GM11168 (cell line): ENCODE measurements at regions not wholly inside any gene's neighbourhood (a gene's known extent, or its start where the extent isn't known, plus 50 kb on each side); places are given as distances from the start of the nearest gene placed in this dataset.

Experiments used
- in situ Hi-C: fragments of 300-500 bp; cut with MboI; formaldehyde crosslinking; loops from one replicate; pipeline ENCODE4 v1.12.0; 2022; ENCODE audit warnings: low sequenced_read_pairs; ENCODE audit not compliant: unreplicated experiment

DNA sequence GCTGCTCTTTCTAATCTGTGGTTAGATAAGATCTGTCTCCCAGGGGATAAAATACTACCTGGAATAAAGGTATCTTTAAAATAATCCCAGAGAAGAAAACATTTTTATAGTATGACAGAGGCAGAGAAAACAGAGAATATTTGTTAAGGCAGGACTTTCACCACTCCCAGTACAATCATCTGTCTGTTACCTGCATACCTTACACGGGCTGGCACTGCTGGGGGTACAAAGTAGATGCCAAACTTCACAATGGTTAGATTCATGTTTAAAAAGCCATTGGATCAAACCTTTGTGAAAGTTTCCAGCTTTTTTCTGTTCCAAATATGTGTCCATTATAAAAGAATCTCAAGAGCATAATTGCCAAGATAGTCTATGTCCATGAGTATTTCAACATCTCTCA is 273.6 kb upstream of the BTG1 start:
- in situ Hi-C loops, result loop anchor here (25.0 kb wide), 2 partner anchors 607 to 1032 kb away; no protein-coding TSS in a partner anchor

DNA sequence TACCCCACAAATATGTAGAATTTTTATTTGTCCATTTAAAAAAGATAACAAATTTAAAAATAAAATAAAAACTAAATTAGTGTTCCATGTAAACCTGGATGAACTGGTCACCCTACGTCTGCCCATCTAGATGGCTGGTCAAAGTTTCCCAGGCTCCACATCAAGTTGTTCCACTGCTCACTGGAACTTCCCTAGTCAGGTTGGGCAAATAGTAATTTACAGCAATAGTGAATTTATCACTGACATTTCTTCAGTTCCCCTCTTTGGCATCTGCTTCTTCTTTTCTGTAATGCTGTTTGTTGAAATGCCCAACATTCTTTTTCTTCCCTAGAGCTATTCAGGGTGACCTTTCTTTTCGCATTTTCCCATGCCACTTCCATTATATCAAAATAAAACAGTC is 272.7 kb upstream of the BTG1 start:
- in situ Hi-C loops, result loop anchor here (25.0 kb wide), 2 partner anchors 606 to 1031 kb away; no protein-coding TSS in a partner anchor

DNA sequence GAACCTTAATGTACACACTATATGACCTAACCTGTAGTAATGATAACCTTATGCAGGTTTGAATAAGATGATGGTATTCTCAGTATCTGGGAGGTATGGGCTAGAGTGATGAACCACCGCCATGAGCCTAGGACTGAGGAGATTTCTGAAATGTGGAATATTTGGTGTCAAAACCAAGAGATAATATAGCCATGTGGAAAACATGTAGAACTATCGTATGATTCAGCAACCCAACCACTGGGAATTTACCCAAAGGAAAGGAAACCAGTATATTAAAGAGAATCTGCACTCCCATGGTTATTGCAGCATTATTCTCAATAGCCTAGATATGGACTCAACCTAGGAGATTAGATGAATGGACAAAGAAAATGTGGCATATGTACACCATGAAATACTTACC is 271.7 kb upstream of the BTG1 start:
- in situ Hi-C loops, result loop anchor here (25.0 kb wide), 2 partner anchors 605 to 1030 kb away; no protein-coding TSS in a partner anchor

DNA sequence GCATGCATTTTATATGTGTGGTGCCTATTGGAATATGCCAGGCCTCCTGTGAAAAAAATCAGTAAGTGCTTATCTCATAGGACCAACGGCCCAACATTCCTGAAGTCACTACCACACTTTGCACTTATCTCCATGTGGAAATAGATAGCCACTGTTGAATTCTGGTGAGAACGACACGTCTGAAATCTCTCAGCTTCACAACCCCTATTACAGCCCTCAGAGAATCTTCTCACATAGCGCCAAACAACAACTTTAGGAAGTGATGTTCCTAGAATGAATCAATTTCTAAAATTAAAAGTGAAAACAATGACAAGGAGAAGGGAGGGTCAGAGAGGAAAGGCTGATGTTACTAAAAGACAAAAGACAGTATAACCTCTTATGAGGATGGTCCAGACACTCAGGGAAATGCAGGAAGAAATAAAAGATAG is 270.8 kb upstream of the BTG1 start:
- in situ Hi-C loops, result loop anchor here (25.0 kb wide), 2 partner anchors 604 to 1029 kb away; no protein-coding TSS in a partner anchor

DNA sequence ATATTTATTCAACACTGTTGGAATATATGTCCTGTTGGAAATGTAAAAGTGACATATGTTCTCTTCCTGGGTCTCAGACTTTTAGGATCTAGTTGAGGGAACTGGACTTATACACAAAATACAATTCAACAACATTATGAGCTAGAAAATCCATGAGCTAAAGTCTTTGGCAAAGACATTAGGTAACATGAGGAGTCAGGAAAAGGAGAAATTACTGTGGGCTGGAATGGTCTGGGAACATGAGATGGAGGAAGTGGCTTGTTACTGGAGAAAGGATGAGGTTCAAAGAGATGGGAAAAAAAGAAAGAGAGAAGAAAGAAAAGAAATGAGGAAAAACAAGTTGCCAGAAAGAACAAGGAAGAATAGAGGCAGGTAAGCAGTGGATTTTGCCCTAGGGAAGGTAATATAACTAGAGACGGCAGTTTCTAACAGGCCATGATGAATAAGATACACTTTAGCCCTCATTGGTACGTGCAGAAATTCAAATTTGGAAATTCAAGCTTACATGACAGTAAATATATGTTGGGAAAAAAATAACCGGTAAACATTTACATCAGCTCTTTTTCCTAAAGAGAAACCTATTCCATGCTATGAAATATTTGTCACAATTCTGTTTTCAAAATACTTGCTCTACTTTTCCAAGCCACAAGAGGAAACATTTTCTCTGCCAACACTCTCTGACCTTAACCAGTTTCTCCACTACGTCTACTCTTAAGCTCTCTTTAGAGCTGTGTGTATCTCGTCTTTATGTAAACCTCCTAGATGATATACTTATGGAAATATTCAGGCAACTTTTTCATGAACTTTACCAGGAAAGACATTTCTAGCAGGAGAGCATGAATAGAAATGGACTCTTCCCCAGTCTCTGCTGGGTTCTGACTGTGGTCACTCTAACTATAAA is 268.8 kb upstream of the BTG1 start:
- in situ Hi-C loops, result loop anchor here (25.0 kb wide), 2 partner anchors 602 to 1027 kb away; no protein-coding TSS in a partner anchor

DNA sequence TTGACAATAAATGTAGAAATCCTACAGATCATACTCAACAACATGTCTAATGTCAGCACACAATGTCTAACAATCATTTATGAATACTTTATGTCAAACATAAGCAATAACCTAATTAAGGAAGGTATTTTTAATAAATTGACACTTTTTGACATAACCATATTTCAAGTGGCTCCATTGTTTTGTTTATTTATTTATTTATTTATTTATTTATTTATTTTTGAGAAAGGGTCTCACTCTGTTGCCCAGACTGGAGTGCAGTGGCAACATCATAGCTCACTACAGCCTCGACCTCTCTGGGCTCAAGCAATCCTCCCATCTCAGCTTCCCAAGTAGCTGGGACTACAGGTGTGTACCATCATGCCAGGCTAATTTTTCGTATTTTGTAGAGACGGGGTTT is 267.6 kb upstream of the BTG1 start:
- in situ Hi-C loops, result loop anchor here (25.0 kb wide), 2 partner anchors 601 to 1026 kb away; no protein-coding TSS in a partner anchor

DNA sequence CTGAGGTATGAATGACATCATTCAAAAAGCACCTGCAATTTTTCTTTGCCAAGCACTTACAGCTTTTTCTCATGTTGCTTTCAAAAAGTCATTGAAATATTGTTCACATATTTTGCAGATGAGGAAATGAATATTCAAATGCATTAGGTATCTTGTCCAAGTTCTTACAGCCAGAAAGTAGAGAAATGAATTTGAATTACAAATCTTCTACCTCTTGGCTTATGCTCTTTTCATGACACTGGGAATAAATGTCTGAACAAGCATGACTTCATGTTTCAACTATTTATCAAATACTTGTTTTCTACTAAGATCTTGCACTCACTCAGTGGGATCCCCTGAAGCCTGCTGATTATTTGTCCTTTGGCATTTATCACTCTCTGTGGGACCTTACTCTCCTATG is 267.2 kb upstream of the BTG1 start:
- in situ Hi-C loops, result loop anchor here (25.0 kb wide), 2 partner anchors 601 to 1026 kb away; no protein-coding TSS in a partner anchor

DNA sequence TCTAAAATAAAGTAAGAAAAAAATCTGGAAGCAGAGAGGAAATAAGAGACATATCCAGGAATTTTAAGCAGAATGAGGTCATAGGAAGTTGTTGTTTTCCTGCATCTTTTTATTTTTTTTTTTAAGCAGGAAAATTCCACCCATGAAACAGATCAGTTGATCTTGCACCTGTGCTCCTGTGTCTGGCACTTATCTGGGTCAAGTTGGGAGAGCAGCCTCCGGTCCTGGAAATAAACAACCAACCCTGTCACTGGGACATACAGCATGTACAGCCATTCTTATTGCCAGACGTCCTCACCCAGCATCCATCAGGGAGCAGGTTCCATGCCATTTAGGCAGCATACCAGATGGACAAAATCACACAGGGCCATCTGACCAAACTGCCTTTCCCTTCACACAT is 266.0 kb upstream of the BTG1 start:
- in situ Hi-C loops, result loop anchor here (25.0 kb wide), 2 partner anchors 599 to 1024 kb away; no protein-coding TSS in a partner anchor

DNA sequence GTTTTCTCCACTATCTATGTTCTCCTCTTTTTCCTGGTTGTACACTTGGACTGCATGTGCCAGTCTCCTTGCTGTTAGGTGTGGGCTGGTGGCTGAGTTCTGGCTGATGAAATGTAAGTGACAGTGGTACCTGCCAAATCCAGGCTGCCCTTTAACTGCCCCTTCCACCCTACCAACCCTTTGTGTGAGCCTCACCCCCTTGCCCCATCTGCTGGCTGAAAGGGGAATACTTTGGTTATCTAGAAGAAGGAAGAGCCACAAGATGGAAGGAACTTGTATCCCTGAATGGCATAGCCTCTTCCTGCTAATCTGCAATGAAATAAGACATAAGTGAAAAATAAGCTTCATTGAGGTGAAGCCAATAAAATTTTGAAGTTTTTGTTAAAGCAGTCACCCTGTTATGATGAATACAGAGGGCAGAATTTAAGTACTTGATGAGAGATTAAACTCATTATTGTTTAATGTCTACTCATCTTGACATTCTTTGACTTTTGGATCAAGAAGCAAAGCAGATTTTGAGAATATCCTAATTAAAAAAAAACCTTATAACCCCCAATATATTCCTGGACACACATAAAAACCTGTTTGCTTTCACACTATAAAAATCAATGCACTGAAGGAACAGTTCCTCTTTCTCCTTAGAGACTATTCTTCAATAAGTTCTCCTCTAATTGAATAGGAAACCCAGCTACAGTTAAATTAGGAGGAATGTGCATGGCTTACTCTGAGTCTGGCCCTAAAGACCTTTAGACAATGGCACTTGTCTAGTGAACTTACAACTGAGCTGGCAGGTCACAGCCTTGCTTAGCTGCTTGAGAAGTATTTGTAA is 262.6 kb upstream of the BTG1 start:
- in situ Hi-C loops, result loop anchor here (25.0 kb wide), 2 partner anchors 596 to 1021 kb away; no protein-coding TSS in a partner anchor

DNA sequence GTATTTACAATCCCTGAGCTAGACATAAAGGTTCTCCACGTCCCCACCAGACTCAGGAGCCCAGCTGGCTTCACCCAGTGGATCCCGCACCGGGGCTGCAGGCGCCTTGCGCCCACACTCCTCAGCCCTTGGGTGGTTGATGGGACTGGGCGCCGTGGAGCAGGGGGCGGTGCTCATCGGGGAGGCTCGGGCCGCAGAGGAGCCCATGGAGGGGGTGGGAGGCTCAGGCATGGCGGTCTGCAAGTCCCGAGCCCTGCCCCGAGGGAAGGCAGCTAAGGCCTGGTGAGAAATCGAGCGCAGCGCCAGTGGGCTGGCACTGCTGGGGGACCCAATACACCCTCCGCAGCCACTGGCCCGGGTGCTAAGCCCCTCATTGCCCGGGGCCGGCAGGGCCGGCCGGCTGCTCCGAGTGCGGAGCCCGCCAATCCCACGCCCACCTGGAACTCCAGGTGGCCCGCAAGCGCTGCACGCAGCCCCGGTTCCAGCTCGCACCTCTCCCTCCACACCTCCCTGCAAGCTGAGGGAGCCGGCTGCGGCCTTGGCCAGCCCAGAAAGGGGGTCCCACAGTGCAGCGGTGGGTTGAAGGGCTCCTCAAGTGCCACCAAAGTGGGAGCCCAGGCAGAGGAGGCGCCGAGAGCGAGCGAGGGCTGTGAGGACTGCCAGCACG is 260.9 kb upstream of the BTG1 start:
- in situ Hi-C loops, result loop anchor here (25.0 kb wide), 2 partner anchors 594 to 1019 kb away; no protein-coding TSS in a partner anchor

DNA sequence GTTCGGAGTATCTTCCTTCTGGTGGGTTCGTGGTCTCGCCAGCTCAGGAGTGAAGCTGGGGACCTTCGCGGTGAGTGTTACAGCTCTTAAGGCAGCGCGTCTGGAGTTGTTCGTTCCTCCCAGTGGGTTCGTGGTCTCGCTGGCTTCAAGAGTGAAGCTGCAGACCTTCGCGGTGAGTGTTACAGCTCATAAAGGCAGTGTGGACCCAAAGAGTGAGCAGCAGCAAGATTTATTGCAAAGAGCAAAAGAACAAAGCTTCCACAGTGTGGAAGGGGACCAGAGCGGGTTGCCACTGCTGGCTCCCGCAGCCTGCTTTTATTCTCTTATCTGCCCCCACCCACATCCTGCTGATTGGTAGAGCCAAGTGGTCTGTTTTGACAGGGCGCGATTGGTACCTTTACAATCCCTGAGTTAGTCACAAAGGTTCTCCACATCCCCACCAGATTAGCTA is 260.2 kb upstream of the BTG1 start:
- in situ Hi-C loops, result loop anchor here (25.0 kb wide), 2 partner anchors 594 to 1019 kb away; no protein-coding TSS in a partner anchor

DNA sequence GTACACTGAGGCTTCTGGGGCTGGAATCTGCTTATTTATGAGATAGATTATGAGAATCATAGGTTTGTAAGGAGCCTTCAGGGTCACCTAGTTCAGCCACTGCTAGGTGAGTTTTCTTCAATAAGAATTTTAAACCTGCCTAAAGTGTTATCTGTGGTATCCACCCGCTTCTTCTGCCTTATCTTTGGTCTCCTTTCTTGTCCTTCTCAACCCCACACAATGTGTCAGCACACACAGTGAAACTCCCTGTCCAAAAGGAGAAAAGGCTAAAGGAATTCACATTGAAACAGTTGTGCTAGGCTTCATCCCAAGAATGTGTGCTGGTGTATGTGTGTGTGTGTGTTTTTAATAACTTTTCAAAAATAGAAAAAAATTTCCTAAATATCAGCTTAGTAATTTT is 259.3 kb upstream of the BTG1 start:
- in situ Hi-C loops, result loop anchor here (25.0 kb wide), 2 partner anchors 593 to 1018 kb away; no protein-coding TSS in a partner anchor

DNA sequence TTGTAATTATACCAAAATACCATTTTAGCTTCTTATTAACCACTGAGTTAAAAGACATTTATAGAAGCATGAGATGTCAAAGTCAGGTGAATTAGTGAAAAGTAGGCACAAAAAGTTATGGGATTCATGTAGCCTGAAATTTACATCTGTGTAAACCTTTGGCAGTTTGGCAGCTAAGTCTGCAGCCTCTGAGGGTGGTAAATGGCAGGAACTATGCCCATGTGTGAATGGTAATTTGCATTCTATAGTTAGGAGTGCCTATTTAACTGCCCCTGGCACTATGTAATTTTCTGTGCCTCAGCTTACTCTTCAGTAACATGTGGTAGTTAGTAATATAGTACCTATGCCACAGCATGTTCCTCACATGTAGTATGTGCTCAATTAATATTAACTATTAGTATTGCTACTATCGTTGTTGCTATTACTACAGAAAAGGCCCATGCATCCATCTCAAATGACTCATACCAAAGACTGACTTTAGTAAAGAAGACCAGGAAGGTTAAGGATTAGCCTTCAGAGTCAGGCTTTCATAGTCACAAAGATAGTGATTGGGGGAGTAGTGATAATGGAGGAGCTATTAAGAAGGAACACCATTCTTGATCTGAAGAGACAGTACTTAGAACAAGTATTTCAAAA is 258.7 kb upstream of the BTG1 start:
- in situ Hi-C loops, result loop anchor here (25.0 kb wide), 2 partner anchors 592 to 1017 kb away; no protein-coding TSS in a partner anchor

DNA sequence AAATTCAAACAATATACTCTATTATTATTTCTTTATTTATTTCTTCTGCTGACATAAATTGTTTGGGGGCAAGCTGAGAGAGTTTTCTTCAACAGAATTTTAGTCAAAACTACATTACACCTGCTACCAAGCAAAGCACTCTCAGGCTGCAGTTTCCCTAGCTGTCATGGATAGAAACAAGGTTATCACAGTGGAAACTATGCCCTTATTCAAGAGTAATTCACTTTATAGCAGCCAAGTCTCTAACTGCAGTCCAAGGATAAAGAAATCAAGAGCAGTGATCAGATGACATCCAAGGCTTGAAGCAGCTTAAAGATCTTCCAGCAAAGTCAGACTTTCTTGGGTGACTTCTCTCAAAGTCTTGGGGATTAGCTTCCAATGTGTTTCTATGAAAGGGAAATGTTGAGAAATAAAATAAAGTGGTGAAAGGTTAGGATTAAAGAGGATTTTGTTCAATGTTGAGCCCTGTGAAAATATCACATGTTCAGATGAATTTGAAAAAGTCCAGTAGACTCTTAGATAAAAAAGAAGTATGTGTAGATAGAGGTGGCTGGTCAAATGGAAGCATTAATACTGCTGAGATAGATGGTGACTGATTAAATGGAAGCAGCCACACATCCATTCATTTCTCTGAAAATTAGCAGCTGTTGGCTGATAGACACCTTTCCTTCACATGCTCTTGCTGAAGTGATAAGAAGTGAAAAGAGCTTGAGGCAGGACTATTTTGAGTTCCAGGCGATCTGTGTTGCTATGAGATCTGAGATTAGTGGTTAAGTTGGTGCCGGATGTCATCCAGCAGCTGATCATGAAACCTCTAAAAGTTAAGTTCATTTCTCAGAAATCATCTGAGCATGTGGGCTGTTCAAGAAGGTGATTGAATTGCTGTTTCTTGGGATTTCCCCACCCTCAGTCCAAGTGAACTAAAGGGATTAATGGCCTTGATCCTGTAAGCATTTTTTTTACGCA is 257.8 kb upstream of the BTG1 start:
- in situ Hi-C loops, result loop anchor here (25.0 kb wide), 2 partner anchors 591 to 1016 kb away; no protein-coding TSS in a partner anchor

DNA sequence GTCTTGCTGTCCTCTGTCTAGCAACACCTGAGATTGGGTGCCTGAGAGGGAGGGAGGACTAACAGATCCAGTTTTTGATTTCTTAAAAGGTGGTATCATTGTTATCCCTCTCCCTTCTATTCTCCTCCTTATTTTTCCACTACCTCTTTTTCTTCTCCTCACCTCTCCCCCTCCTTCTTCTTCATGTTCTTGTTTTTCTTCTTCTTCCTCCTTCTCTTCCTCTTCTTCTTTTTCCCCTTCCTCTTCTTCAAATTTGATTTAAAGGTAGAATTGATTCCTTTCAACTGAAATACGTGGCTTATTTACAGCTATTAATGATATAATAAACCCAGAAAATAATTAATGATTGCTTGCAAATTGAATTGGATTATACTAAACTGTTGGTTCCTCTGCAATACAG is 256.8 kb upstream of the BTG1 start:
- in situ Hi-C loops, result loop anchor here (25.0 kb wide), 2 partner anchors 590 to 1015 kb away; no protein-coding TSS in a partner anchor

DNA sequence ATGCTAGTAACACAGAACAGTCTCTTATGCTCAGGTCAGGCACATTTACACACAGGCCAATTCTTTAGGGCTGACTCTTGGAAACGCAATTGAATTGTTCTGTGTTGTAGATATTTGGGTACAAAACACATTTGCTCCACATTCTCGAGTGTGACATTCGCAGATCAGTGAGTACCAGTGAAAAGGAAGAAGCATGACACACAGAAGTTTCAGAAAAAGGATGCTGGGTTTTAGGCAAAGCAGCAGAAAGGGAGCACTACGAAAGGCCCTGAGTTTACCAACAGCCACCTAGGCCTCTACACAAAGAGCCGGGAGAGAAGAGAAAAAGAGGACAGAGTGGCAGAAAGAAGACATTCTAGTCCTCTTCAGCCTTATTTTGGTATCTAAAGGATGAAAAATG is 254.4 kb upstream of the BTG1 start:
- in situ Hi-C loops, result loop anchor here (25.0 kb wide), 2 partner anchors 588 to 1013 kb away; no protein-coding TSS in a partner anchor

DNA sequence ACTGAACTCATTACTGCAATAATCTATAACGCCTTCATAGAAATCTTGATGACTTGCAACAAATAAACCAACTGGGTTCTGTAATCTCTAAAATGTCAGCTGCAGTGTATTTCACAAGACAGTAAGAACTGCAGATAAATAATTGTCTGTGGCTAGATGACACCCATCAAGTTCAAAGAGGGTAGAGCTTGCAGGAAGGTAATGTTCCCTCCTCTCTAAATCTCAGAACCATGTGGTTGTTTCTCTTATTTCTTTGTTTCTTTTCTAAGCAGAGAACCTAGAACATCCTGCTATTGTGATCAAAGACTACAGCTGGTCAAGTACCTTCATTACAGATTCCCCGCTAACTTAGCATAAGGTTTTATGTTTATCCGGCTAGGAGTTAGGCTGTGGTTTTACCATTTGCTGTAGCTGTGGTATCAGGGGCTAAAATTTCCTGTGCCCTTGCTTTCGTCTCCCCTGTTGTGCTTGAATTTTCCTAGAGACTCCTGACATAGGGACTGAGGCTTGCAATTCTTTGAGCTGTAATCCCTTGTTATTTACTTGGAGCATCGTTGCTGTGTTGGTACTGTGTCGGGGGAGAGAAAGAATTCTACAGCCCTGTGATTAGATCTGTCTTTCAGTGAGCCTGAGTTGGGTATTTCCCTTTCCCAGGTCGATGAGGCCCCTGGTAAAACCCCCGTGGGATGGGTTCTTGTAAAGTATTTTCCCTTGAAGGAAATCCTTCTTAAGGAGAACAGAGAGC is 253.1 kb upstream of the BTG1 start:
- in situ Hi-C loops, result no loop called here
